ENCODE measurements at regions not wholly inside any gene's neighbourhood (a gene's known extent, or its start where the extent isn't known, plus 50 kb on each side); places are given as distances from the start of the nearest gene placed in this dataset.

DNA sequence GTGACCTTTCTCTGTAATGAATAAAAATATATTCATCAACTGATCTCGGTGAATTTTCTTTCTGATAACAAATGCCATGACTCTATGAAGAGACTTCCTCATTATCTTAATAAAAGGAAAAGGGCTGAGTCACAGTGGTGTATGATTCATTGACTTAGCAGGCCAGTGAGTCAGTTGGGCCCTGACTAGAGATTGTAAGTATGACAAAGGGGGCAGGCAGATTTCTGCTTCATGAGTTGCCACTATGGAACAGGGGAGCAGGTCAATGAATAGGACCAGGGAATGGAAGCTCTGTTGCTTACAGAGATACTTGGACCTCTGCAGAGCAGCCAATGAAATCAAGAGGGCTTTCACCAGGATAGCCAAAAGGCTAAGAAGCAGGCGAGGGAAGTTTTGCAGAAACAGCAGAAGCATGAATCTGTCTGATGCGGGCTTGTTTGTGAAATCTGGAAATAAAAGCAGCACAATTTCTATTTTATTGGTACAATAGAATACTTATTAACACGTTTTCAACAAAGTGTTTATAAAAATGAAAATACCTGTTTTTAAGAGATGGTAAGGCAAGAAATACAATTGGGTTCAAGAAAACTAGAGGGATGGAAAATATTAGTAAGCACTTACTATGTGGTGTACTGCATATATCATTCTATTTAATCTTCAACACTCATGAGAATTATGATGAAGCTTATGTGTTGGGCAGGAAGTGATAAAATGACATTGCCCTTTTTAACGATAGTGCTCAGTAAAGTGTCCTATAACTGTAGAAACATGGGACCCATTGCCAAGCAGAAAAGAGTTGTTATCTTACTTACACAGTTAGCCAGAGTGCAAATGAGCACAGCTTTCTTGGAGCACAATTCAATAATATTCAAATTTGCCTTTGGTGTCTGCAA lies 169.8 kb upstream of the MYRIP start:
- no peak for TF ChIP-seq CTCF (IDR thresholded peaks at IDR 0.05)

- TF ChIP-seq CTCF (IDR thresholded peaks at IDR 0.05), result no peak
These were observed 168.1 kb upstream of the MYRIP start for GRCh38 chr3:39641274-39641673.

DNA sequence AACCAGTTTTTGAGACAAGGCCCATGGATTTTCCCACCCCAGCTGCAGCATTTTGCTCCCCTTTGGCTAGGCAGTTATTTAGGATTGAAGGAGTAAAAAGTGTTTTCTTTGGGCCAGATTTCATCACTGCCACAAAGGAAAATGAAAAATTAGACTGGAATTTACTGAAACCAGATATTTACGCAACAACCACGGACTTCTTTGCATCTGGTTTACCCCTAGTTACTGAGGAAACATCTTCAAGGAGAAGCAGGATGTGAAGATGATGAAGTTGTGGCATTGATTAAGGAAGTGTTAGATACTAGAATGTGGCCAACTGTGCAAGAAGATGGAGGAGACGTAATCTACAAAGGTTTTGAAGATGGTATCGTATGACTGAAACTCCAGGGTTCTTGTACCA lies 165.2 kb upstream of the MYRIP start:
- no peak for TF ChIP-seq CTCF (IDR thresholded peaks at IDR 0.05)

DNA sequence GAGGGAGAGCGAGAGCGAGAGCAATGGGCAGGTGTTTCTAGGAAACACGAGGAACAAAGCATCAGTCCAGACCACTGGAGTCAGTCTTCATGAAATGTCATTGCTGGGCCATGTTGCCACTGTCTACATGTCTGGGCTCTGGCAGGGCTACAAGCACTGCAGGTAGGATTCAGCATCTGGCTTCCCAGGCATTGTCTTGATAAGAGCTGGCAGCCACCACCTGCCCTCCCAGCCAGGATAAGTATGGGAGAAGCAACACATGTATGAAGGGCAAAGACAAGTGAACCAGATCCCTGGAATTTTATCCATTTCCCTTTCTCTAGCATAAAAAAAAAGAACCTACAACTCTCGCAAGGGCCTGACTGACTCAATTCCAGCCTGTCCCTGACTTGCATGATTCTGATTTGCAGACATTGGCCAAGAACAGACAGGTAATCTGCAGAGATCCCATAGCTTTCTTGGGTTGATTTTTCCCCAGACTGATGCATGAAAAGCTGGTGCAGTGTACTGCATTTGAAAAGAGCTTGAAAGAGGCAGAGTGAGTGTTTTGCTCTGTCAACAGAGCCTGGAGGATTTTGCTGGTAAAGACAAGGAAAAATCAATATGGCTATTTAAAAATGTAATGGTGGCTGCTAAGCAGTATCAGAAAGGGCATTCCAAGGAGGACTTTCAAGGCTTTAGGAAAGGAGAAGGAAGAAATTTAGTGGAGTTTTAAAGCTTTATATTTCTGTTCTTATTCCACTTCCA lies 157.2 kb upstream of the MYRIP start:
- no peak for TF ChIP-seq CTCF (IDR thresholded peaks at IDR 0.05)

- no peak for TF ChIP-seq CTCF (IDR thresholded peaks at IDR 0.05)
These were observed 152.3 kb upstream of the MYRIP start for GRCh38 chr3:39657075-39657474.

DNA sequence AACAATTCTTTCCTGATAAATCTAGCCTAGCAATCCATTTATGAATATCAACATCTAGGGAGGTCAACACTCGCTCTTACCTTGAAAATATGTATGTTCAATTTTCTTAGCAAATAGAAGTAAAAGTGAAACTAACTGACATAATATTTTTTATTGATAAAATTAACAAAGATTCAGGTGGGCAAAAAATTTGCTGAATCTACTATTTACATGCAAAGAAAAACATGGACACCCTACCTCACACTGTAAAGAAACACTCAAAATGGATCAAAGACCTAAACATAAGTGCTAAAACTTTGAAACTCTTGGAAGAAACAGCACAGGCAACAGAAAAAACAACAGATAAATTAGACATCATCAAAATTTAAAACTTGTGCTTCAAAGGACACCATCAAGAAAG lies 151.6 kb upstream of the MYRIP start:
- no peak for TF ChIP-seq CTCF (IDR thresholded peaks at IDR 0.05)

DNA sequence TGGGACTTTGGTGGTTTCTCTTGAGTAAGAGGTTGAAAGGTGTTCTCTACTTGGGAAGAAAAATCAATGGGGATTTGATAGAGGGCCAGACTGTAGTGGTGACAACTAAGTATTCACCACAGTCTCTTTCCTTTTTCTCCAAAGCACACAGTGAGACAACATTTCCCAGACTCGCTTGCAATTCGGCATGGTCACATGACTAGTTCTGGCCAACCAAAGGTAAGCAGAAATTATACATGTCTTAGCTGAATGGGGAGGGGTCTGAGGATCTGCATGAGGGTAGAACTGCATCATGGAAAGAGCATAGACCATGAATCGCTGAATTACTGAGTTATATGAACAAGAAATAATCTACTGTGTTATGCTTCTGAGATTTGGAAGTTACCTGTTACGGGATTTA lies 144.5 kb upstream of the MYRIP start:
- no peak for TF ChIP-seq CTCF (IDR thresholded peaks at IDR 0.05)

Measured in LNCAP (cell line).